ENCODE measurements at regions not wholly inside any gene's neighbourhood (a gene's known extent, or its start where the extent isn't known, plus 50 kb on each side); places are given as distances from the start of the nearest gene placed in this dataset.

DNA sequence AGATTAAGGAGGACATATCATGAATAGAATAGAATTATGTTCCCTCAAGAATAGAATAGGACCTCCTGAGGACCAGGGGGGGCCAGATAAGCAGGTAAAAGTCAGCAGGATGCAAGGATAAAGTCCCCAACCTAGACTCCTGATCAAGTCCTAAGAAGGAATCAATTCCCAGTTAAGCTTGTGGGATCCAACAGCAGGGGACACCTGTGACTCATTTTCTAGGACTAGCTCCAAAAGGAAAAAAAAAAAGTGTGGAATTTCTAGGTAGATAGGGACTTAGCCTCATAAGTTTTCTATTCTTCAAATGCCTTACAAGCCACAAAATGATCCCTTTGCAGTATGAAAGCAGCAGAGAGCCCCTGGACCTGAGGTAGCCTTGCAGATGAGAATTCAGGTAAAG is 336.2 kb downstream of the WDR11 start:
- Histone ChIP-seq H3K4me3 (ENCODE audit: low read depth, low read length) (no peak overlapping the region), H3K27ac (ENCODE audit: low read depth, low read length) (no peak overlapping the region), H3K9me3 (ENCODE audit: control insufficient read depth, insufficient read depth, low read length) (peaks cover 31% of the 10 kb centered on the region), H3K27me3 (ENCODE audit: control insufficient read depth, insufficient read depth, low read length) (no peaks in the 10 kb centered on the region)
- POLR2A ChIA-PET: no interaction called here
- TF ChIP-seq, protein P1, sequence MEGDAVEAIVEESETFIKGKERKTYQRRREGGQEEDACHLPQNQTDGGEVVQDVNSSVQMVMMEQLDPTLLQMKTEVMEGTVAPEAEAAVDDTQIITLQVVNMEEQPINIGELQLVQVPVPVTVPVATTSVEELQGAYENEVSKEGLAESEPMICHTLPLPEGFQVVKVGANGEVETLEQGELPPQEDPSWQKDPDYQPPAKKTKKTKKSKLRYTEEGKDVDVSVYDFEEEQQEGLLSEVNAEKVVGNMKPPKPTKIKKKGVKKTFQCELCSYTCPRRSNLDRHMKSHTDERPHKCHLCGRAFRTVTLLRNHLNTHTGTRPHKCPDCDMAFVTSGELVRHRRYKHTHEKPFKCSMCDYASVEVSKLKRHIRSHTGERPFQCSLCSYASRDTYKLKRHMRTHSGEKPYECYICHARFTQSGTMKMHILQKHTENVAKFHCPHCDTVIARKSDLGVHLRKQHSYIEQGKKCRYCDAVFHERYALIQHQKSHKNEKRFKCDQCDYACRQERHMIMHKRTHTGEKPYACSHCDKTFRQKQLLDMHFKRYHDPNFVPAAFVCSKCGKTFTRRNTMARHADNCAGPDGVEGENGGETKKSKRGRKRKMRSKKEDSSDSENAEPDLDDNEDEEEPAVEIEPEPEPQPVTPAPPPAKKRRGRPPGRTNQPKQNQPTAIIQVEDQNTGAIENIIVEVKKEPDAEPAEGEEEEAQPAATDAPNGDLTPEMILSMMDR (IDR thresholded peaks at IDR 0.05; ENCODE audit: low read depth, low read length): no peak
- CTCF ChIA-PET: no interaction called here
- no peak for DNase-seq (ENCODE audit: low read depth, low spot score)

DNA sequence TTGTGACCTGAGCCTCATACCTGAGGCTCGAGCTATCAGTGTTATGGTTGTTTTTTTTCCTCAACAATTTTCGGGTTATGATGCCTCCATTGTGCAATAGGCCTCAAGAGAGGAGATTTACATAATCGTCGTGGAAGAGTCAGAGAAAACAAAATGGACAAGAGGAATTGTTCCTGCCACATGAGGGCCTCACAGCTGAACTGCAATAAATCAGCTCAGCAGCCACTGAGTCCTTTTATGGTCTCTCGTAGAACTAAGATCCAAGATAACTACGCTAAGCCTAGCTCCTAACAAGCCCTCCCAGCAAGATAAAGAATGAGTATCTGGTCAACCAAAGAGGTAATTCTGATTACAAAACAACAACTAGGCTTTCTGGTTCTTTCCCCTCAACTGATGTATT is 336.8 kb downstream of the WDR11 start:
- Histone ChIP-seq H3K4me3 (ENCODE audit: low read depth, low read length) (no peak overlapping the region), H3K9me3 (ENCODE audit: control insufficient read depth, insufficient read depth, low read length) (peaks cover 37% of the 10 kb centered on the region), H3K27ac (ENCODE audit: low read depth, low read length) (no peak overlapping the region), H3K27me3 (ENCODE audit: control insufficient read depth, insufficient read depth, low read length) (no peaks in the 10 kb centered on the region)
- no peak for DNase-seq (ENCODE audit: low read depth, low spot score)
- ChIA-PET CTCF (no interaction called here), POLR2A (no interaction called here)
- TF ChIP-seq, protein P1 (IDR thresholded peaks at IDR 0.05; ENCODE audit: low read depth, low read length): no peak

DNA sequence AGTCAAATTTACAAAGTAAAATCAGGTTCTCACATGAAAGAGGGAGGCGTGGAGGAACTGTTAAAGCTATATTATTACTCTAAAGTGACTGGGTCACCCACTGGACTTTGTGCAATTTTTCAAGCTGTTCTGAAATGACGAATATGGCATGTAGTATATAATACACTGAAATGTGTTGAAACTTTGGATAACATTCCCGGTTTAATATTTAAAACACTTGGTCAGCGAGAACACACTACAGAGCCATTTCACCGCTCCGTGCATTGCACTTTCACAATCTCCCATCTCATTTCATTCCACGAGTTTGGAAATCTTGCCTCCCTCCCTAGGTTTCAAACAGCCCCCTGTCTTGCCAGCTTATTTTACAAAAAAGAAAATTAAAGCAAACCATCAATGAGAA is 337.9 kb downstream of the WDR11 start:
- TF ChIP-seq, protein P1 (IDR thresholded peaks at IDR 0.05; ENCODE audit: low read depth, low read length): no peak
- DNase-seq (ENCODE audit: low read depth, low spot score): no peak
- Histone ChIP-seq H3K4me3 (ENCODE audit: low read depth, low read length) (no peak overlapping the region), H3K27me3 (ENCODE audit: control insufficient read depth, insufficient read depth, low read length) (no peaks in the 10 kb centered on the region), H3K27ac (ENCODE audit: low read depth, low read length) (no peak overlapping the region), H3K9me3 (ENCODE audit: control insufficient read depth, insufficient read depth, low read length) (peaks cover 36% of the 10 kb centered on the region)
- ChIA-PET CTCF (no interaction called here), POLR2A (no interaction called here)

DNA sequence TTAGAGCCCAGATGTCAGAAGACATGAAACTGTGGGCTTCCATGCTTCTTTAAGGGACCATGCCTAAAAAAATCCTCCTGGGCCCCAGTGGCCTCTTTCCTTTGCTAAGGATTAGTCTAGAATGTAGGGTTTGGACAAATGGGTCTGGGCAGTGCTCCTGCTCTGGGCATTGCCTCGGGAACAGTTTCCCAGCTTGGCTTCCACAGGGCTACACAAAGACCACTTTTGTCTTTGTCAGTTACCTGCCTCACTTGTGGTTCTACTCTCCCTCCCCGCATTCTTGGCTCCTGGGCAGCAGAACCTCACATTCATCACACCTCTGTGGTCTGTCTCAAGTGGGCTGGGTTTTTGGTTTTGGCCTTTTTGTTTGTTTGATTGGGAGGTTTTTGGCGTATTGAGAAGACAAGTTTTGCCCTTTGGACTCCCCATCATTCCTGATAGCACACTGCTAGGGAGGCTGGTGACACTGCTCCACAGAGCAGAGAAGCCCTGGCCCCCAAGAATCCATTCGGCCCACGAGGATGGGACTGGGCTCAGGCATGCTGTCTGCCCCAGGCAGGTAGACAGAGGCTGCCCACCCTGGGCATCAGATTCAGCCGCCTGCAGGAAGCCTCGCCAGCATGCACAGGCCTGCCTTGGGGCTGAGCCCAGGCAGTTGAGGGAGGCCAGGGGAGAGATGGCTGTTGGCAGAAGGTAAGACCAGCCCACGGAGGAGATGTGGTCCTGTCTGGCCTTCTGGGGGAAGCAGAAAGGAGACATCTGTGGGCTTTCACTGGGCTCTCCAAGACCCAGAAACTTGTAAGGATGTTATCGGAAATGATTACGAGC is 343.7 kb downstream of the WDR11 start:
- no peak overlapping the region for H3K27ac ChIP-seq (ENCODE audit: low read depth, low read length)
- TF ChIP-seq, protein P1 (IDR thresholded peaks at IDR 0.05; ENCODE audit: low read depth, low read length): no peak
- CTCF ChIA-PET: no interaction called here
- POLR2A ChIA-PET: no interaction called here
- H3K4me3 ChIP-seq (ENCODE audit: low read depth, low read length): no peak overlapping the region
- DNase-seq (ENCODE audit: low read depth, low spot score): no peak
- no peaks in the 10 kb centered on the region for H3K27me3 ChIP-seq (ENCODE audit: control insufficient read depth, insufficient read depth, low read length)
- peaks cover 41% of the 10 kb centered on the region for H3K9me3 ChIP-seq (ENCODE audit: control insufficient read depth, insufficient read depth, low read length)

DNA sequence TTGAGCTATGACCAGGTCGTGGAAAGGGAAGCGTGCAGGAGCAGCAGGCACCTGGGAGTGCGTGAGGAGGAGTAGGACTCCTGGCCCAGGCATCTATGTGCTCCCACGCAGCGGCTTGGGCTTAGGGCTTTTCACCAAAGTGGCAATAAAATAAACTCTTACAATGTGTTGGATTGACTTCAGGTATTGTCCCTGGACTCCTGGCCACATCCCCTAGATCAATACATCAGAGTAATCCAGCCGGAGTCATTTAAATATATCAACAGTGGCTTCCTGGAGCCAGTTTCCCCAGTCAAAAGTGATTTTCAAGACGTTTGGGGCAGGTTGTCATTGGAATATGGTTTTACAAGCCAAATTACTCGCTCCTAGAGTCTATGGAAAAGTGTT is 344.4 kb downstream of the WDR11 start:
- POLR2A ChIA-PET: no interaction called here
- H3K4me3 ChIP-seq (ENCODE audit: low read depth, low read length): no peak overlapping the region

More for the DNA sequence above, 344.4 kb downstream of the WDR11 start:
- Histone ChIP-seq H3K27me3 (ENCODE audit: control insufficient read depth, insufficient read depth, low read length) (no peaks in the 10 kb centered on the region), H3K27ac (ENCODE audit: low read depth, low read length) (no peak overlapping the region), H3K9me3 (ENCODE audit: control insufficient read depth, insufficient read depth, low read length) (peaks cover 42% of the 10 kb centered on the region)
- TF ChIP-seq, protein P1 (IDR thresholded peaks at IDR 0.05; ENCODE audit: low read depth, low read length): no peak
- no peak for DNase-seq (ENCODE audit: low read depth, low spot score)
- CTCF ChIA-PET: no interaction called here
